ENCODE measurements at regions not wholly inside any gene's neighbourhood (a gene's known extent, or its start where the extent isn't known, plus 50 kb on each side); places are given as distances from the start of the nearest gene placed in this dataset.
"Not testable (repeated sequence)": the region's sequence is repeated elsewhere in the genome, so short reads cannot be mapped to it uniquely, and the experiment has no call there.

- DNase-seq (ENCODE audit: low spot score) = no peak
These were observed 82.9 kb upstream of the APBB1IP start for GRCh38 chr10:26355241-26355640.

GRCh38 chr10:26357203-26357602 is 80.9 kb upstream of the APBB1IP start:
- DNase-seq (ENCODE audit: low spot score) = no peak

GRCh38 chr10:26358071-26358470 is 80.1 kb upstream of the APBB1IP start:
- DNase-seq (ENCODE audit: low spot score) = no peak

GRCh38 chr10:26359670-26360069 is 78.5 kb upstream of the APBB1IP start:
- no peak for DNase-seq (ENCODE audit: low spot score)

DNA sequence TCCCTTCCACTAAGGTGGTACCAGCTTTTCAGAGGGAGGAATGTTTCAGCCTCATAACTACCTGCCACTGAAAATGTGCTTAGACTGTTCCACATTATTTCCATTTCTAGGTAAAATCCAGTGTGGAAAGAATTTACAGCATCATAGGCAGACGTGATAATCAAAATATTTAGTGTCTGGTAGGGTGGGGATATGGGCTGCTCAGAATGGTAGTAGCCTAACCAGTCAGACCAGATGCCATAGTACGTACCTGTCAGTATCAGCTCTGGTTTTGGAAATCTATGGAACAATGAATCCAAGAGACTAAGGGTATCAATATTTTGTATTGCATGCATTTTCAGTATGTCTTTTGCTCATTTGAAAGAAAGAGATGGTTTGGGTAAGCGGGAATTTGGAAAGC is 76.8 kb upstream of the APBB1IP start:
- DNase-seq (ENCODE audit: low spot score) = no peak

DNA sequence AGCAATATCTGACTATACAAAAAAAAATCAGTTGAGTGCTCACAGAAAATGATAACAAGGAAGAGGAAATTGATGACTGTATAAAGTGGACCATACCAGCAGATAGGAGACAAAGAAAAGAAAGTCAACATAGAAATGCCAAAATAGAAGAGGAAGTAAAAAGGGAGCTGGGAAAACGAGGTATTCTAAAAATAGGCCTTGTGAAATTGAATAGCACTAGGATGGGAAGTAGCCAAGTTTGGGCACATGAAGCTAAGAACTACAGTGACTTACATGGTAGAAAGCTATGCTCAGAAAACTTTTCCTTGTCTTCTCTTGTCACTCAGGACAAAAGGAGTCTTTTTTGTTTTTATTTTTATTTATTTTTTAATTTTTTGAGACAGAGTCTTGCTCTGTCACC is 76.2 kb upstream of the APBB1IP start:
- DNase-seq (ENCODE audit: low spot score) = no peak

GRCh38 chr10:26365681-26366358 is 72.3 kb upstream of the APBB1IP start:
- DNase-seq (ENCODE audit: low spot score) = no peak

DNA sequence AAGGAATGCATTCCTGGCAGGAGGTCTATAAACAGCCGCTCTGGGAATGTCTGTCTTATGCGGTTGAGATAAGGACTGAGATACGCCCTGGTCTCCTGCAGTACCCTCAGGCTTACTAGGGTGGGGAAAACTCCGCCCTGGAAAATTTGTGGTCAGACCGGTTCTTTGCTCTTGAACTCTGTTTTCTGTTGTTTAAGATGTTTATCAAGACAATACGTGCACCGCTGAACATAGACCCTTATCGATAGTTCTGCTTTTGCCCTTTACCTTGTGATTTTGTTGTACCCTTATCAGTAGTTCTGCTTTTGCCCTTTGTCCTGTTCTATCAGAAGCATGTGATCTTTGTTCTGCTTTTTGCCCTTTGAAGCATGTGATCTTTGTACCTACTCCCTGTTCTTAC is 71.1 kb upstream of the APBB1IP start:
- not testable (repeated sequence) for DNase-seq (ENCODE audit: low spot score)

- DNase-seq (ENCODE audit: low spot score) = peak; percentile 17
These were observed 70.4 kb upstream of the APBB1IP start for GRCh38 chr10:26367771-26368170.

- DNase-seq (ENCODE audit: low spot score) = no peak
These were observed 69.7 kb upstream of the APBB1IP start for GRCh38 chr10:26368463-26368862.

DNA sequence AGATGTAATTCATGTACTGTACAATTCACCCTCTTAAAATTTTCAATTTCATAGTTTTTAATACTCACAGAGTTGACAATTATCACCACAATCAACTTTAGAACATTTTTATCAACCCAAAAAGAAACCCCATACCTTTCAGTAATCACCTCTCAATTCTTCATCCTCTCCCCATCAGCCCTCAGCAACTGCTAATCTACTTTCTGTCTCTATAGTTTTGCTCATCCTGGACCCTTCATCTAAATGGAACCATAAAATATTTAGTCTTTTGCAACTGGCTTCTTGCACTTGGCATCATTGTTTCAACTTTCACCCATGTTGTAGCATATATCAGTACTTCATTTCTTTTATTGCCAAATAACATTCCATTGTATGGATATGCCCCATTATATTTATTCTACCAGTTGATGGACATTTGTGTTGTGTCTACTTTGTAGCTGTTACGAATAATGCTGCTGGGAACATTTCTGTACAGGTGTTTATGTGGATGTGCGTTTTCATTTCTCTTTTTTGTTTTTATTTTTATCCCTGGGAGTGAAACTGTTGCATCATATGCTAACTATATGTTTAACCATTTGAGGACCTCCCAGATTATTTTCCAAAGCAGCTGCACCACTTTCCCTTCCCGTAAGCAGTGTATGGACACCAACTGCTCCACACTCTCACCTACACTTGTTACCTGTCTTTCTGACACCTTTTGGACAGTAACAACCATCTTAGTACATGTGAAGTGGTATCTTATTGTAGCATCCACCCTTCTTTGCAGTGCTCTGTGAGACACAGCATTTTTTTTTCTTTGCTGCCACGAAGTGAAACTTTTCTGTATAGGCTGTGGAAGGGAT is 65.4 kb upstream of the APBB1IP start:
- no peak for DNase-seq (ENCODE audit: low spot score)

DNA sequence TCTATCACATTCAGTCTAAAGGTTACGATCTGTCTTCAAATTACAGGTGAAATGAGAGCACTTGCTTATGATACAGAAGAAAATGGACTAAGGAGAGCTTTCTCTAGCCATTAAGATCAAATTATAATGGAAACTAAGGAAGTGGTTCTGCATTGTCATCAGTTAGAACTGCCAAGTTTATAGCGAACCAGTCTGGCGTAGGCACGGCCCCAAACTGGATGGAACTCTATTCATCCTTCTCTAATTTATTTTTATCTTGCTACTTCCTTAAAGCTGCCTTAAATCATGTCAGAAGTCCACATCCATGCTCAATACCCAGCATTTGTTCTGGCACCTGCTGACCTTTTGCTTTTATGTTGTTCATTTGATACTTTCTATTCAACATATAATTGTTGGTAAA is 63.7 kb upstream of the APBB1IP start:
- DNase-seq (ENCODE audit: low spot score) = no peak

DNA sequence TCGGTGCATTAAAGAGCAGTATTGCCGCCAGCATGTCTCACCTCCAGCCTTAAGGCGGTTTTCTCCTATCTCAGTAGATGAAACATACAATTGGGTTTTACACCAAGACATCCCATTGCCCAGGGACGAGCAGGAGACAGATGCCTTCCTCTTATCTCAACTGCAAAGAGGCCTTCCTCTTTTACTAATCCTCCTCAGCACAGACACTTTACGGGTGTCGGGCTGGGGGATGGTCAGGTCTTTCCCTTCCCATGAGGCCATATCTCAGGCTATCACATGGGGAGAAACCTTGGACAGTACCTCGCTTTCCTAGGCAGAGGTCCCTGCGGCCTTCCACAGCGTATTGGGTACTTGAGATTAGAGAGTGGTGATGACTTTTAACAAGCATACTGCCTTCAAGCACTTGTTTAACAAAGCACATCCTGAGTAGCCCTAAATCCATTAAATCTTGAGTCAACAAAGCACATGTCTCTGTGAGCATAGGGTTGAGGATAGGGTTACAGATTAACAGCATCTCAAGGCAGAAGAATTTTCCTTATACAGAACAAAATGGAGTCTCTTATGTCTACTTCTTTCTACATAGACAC is 60.8 kb upstream of the APBB1IP start:
- not testable (repeated sequence) for DNase-seq (ENCODE audit: low spot score)

GRCh38 chr10:26378861-26379294 is 59.3 kb upstream of the APBB1IP start:
- no peak for DNase-seq (ENCODE audit: low spot score)

DNA sequence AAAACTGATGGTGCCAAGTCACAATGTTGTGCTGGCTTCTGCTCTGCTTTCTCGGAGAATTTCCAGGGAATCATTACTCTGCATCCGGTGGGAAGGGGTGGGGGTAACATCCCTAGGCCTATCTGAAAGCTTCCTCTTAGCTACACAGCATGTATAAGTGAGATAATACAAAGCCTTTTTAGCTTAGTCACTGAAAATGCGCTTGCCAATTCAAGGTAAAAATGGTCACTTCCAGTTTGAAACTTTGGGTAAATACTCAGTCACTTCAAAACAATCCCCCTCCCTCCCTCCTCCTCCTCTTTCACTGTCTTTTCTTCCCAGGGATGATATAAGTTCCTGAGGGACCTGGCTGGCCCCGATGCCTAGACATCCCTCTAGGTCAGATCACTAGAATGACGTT is 57.3 kb upstream of the APBB1IP start:
- DNase-seq (ENCODE audit: low spot score) = no peak

DNA sequence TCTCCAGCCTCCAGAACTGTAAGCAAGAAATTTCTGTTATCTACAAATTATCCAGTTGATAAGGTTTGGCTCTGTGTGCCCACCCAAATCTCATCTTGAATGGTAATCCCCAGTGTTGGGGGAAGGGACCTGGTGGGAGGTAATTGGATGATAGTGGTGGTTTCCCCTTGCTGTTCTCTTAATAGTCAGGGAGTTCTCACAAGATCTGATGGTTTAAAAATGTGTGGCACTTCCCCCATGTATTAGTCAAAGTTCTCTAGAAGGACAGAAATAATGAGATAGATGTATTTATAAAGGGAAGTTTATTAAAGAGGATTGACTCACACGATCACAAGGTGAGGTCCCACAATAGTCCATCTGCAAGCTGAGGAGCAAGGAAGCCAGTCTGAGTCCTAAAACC is 56.2 kb upstream of the APBB1IP start:
- DNase-seq (ENCODE audit: low spot score) = no peak

GRCh38 chr10:26384600-26384999 is 53.5 kb upstream of the APBB1IP start:
- no peak for DNase-seq (ENCODE audit: low spot score)

GRCh38 chr10:26385443-26385842 is 52.7 kb upstream of the APBB1IP start:
- DNase-seq (ENCODE audit: low spot score) = no peak

DNA sequence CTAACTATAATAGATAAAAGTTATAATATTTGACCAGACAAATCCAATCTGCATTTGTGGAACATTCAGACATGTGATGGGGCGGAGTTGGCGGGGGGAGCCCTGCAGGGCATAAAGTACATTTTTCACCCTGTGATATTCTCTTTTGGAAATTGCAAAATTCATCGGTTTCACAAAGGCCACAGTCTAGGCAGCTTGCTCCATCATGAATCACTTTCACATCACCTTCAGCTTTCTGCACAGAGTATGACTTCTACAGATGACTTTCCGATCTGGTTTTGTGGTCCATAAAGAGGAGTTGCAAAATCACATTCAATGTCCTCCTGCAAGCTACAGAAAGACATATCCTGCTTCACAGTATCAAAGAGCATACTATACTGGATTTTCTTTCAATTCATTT is 51.4 kb upstream of the APBB1IP start:
- no peak for DNase-seq (ENCODE audit: low spot score)
